Keratinocyte (primary cell): ENCODE measurements at regions not wholly inside any gene's neighbourhood (a gene's known extent, or its start where the extent isn't known, plus 50 kb on each side); places are given as distances from the start of the nearest gene placed in this dataset.

Source experiments
- DNase-seq: peaks from one replicate; pipeline ENCODE4 v3.0.0-alpha.2; 2011; ENCODE audit warnings: low read depth, missing footprints, low spot score
- FAIRE-seq: peaks from 2 replicates; lab custom pipeline; 2011; peaks lifted over from hg19 to GRCh38; lab: Jason Lieb, UNC
- H2AFZ ChIP-seq: 2 replicates; pipeline ENCODE4 v1.6.0; 2012; ENCODE audit warnings: low read length, control low read depth, inconsistent platforms; ENCODE audit not compliant: control insufficient read depth
- H3K27ac ChIP-seq: 2 replicates; pipeline ENCODE4 v1.5.1; 2011; ENCODE audit warnings: low read length; ENCODE audit not compliant: control insufficient read depth, insufficient read depth
- H3K27me3 ChIP-seq: 3 replicates; pipeline ENCODE4 v1.6.0; 2011; ENCODE audit warnings: low read length; ENCODE audit not compliant: control insufficient read depth, insufficient read depth; ENCODE audit errors: extremely low read depth
- H3K36me3 ChIP-seq, 2 experiments: 2 replicates in 1 of 2; 3 replicates in 1 of 2; pipeline ENCODE4 v1.5.1; 2011; ENCODE audit warnings: low read length in 2 of 2, mild to moderate bottlenecking in 1 of 2; ENCODE audit not compliant: control insufficient read depth in 2 of 2, insufficient read depth in 2 of 2; ENCODE audit errors: extremely low read depth in 1 of 2
- H3K4me1 ChIP-seq: 3 replicates; pipeline ENCODE4 v1.5.1; 2011; ENCODE audit warnings: low read length; ENCODE audit not compliant: control insufficient read depth, insufficient read depth; ENCODE audit errors: extremely low read depth
- H3K4me2 ChIP-seq: 3 replicates; pipeline ENCODE4 v1.6.0; 2011; ENCODE audit warnings: low read depth, low read length; ENCODE audit not compliant: control insufficient read depth, insufficient read depth; ENCODE audit errors: extremely low read depth
- H3K4me3 ChIP-seq, 3 experiments: fragments of 200-600 bp in 1 of 3; sonication (generic) in 1 of 3; 2 replicates in 2 of 3; 3 replicates in 1 of 3; pipeline ENCODE4 v1.5.1; 2011 to 2016; ENCODE audit warnings: low read length in 3 of 3, mild to moderate bottlenecking in 3 of 3, control low read depth in 2 of 3, inconsistent platforms in 1 of 3, low read depth in 1 of 3, mixed read lengths in 1 of 3, mixed run types in 1 of 3, moderate library complexity in 1 of 3; ENCODE audit not compliant: control insufficient read depth in 2 of 3, insufficient read depth in 2 of 3; ENCODE audit errors: extremely low read depth in 1 of 3
- H3K79me2 ChIP-seq: 2 replicates; pipeline ENCODE4 v1.6.0; 2012; ENCODE audit warnings: low read length; ENCODE audit not compliant: control insufficient read depth, insufficient read depth
- H3K9ac ChIP-seq: 3 replicates; pipeline ENCODE4 v1.6.0; 2011; ENCODE audit warnings: low read length; ENCODE audit not compliant: control insufficient read depth, insufficient read depth; ENCODE audit errors: extremely low read depth
- H3K9me1 ChIP-seq: 3 replicates; pipeline ENCODE4 v1.6.0; 2011; ENCODE audit warnings: low read length; ENCODE audit not compliant: control insufficient read depth, insufficient read depth; ENCODE audit errors: extremely low read depth
- H3K9me3 ChIP-seq: 2 replicates; pipeline ENCODE4 v1.5.1; 2012; ENCODE audit warnings: low read depth, low read length; ENCODE audit not compliant: control insufficient read depth
- H4K20me1 ChIP-seq: 3 replicates; pipeline ENCODE4 v1.6.0; 2011; ENCODE audit warnings: low read length; ENCODE audit not compliant: control insufficient read depth, insufficient read depth; ENCODE audit errors: extremely low read depth
- EZH2 ChIP-seq: IDR thresholded peaks from one replicate; pipeline ENCODE4 v1.6.1; 2012; ENCODE audit warnings: inconsistent platforms, mild to moderate bottlenecking, low read length, moderate library complexity
- dilution Hi-C: fragments of 300-500 bp; cut with MboI; formaldehyde crosslinking; loops from one replicate; pipeline ENCODE4 v1.7.0; 2020; ENCODE audit warnings: low sequenced_read_pairs; ENCODE audit not compliant: extremely low pct_ligation_motif_present
- TF ChIP-seq, protein P1 (sequence below), 3 experiments: IDR thresholded peaks in 1 of 3; conservative IDR thresholded peaks in 1 of 3; optimal IDR thresholded peaks in 1 of 3; 2 replicates in 2 of 3; 3 replicates in 1 of 3; pipeline versions ENCODE3 to v1.5.1; 2011; ENCODE audit warnings: low read length in 3 of 3, mild to moderate bottlenecking in 3 of 3, moderate library complexity in 2 of 3, control low read depth in 1 of 3, inconsistent platforms in 1 of 3; ENCODE audit not compliant: insufficient read depth in 2 of 3; ENCODE audit errors: extremely low read depth in 1 of 3

DNA sequence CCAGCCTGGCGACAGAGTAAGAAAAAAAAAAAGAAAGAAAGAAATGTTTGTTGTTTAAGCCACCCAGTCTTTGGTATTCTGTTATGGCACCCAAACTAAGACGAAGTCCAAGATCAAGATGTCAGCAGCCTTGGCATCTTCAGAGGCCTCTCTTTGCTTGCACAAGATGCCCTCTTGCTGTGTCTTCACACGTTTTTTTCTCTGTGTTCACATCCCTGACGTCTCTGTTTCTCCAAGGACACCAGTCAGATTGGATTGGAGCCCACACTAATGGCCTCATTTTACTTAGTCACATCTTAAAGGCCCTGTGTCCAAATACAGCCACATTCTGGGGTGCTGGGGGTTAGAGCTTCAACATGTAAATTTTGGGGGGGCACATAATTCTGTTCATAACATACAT lies 380.9 kb downstream of the GJA1 start:
- no peaks in the 10 kb centered on the region for H3K9me3 ChIP-seq
- H3K36me3 ChIP-seq: no peaks in the 10 kb centered on the region
- H3K27me3 ChIP-seq: no peaks in the 10 kb centered on the region
- H3K9ac ChIP-seq: no peak overlapping the region
- no peaks in the 10 kb centered on the region for H3K79me2 ChIP-seq
- H3K9me1 ChIP-seq: no peaks in the 10 kb centered on the region
- no peak overlapping the region for H3K4me3 ChIP-seq
- dilution Hi-C loops: no loop called here
- no peak overlapping the region for H2AFZ ChIP-seq
- FAIRE-seq (no peak), DNase-seq (no peak)
- no peak overlapping the region for H3K27ac ChIP-seq
- no peak overlapping the region for H3K4me2 ChIP-seq
- TF ChIP-seq EZH2: no peak
- TF ChIP-seq, protein P1, sequence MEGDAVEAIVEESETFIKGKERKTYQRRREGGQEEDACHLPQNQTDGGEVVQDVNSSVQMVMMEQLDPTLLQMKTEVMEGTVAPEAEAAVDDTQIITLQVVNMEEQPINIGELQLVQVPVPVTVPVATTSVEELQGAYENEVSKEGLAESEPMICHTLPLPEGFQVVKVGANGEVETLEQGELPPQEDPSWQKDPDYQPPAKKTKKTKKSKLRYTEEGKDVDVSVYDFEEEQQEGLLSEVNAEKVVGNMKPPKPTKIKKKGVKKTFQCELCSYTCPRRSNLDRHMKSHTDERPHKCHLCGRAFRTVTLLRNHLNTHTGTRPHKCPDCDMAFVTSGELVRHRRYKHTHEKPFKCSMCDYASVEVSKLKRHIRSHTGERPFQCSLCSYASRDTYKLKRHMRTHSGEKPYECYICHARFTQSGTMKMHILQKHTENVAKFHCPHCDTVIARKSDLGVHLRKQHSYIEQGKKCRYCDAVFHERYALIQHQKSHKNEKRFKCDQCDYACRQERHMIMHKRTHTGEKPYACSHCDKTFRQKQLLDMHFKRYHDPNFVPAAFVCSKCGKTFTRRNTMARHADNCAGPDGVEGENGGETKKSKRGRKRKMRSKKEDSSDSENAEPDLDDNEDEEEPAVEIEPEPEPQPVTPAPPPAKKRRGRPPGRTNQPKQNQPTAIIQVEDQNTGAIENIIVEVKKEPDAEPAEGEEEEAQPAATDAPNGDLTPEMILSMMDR (optimal IDR thresholded peaks at IDR 0.05 in 1 of 3, IDR thresholded peaks at IDR 0.05 in 1 of 3, conservative IDR thresholded peaks at IDR 0.05 in 1 of 3; ENCODE audit: extremely low read depth in 1 of 3, insufficient read depth in 2 of 3, low read length in 3 of 3): no peak
- H4K20me1 ChIP-seq: no peaks in the 10 kb centered on the region
- no peaks in the 10 kb centered on the region for H3K4me1 ChIP-seq

DNA sequence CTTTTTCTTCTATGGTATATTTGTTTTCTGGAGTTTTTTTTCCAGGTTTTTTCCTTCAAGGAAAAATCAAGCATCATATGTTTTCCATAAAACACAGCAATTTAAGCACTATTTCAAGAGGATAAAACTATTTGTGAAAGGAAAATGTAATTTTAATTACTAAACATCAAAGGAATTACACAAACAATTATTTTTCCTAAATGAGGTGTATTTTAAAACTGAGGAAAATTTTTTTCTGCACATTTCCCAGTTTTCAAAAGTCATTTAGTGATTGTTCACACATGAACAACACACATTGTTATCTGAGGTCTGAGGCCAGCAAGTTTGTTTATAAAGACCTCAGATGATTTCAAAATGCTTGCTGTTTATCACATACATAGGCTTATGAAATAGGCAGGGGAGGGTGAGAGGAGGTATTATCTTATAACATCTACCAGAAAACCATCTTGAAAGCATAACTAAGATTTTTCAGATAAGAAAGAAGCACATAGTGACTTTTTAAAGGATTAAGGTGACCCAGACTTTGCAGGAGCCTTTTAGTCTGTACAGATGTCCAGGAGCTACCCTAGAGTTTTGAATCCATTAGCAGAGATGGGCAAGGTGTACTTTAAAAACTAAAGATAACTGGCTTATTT lies 381.6 kb downstream of the GJA1 start:
- Histone ChIP-seq H3K9me1 (no peaks in the 10 kb centered on the region), H3K27me3 (no peaks in the 10 kb centered on the region), H3K9ac (no peak overlapping the region), H3K79me2 (no peaks in the 10 kb centered on the region), H2AFZ (no peak overlapping the region), H3K4me1 (no peaks in the 10 kb centered on the region), H3K27ac (no peak overlapping the region), H3K36me3 (no peaks in the 10 kb centered on the region), H3K9me3 (no peaks in the 10 kb centered on the region), H4K20me1 (no peaks in the 10 kb centered on the region), H3K4me3 (no peak overlapping the region), H3K4me2 (no peak overlapping the region)
- TF ChIP-seq, protein P1 (optimal IDR thresholded peaks at IDR 0.05 in 1 of 3, IDR thresholded peaks at IDR 0.05 in 1 of 3, conservative IDR thresholded peaks at IDR 0.05 in 1 of 3; ENCODE audit: extremely low read depth in 1 of 3, insufficient read depth in 2 of 3, low read length in 3 of 3): no peak
- dilution Hi-C loops: no loop called here
- DNase-seq (no peak), FAIRE-seq (no peak)
